Posterior vena cava (tissue), 2 donors: ENCODE measurements at regions not wholly inside any gene's neighbourhood (a gene's known extent, or its start where the extent isn't known, plus 50 kb on each side); places are given as distances from the start of the nearest gene placed in this dataset.

Source experiments
- DNase-seq: peaks from one replicate; pipeline ENCODE4 v3.0.0-alpha.2; 2020; ENCODE audit warnings: low spot score
- intact Hi-C, 2 donors: fragments of 100-400 bp; cut with DNase I; formaldehyde crosslinking; loops; one replicate each; pipeline versions ENCODE4 v1.14.1 to v1.14.2; 2022 to 2023
- donor health status: DM: yes; HTN: yes; CAD: no.
- donor health status: DM: yes; HTN: yes; CAD: no.

GRCh38 chr4:78720994-78721677, 55.0 kb upstream of the BMP2K start:
- intact Hi-C loops, result no loop called here
- no peak for DNase-seq

DNA sequence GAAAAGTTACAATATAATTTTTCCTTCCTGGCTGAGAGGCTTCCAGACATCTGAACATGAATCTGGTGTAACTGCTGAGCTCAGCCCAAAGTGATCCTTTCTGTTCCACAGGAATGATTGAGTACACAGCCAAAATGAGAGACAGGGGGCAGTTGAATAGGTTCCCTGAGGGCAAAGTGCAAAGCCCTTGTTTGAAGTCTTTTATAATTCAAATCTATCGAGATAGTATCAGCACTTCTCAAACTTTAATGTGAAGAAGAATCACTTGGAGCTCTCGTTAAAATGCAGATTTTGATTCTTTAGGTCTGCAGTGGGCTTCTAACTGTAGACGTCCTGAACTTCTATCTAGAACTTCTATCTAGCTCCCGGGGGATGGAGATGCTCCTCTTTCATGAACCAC, 54.4 kb upstream of the BMP2K start:
- intact Hi-C loops, result no loop called here
- DNase-seq, result no peak

DNA sequence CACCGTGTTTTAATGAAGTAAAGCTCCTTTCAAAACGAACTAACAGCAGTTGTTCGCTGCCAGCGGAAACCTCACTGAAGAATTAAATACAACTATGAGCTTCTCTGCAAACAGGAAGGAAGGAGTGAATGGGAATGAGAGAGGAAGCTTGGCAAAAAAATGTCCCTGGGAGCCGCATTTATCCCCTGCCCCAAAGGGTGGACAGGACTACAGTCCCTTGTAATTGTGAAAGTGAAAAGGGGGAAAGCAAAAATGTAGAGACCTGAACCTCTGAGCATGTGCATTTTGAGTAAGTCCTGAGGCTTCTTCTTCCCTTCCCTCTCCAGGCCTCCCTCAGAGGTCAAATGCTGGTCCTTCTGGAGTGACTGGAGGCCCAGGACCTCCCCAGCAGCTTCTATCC, 53.8 kb upstream of the BMP2K start:
- DNase-seq, result no peak
- intact Hi-C loops, result no loop called here

GRCh38 chr4:78722878-78723277, 53.3 kb upstream of the BMP2K start:
- no peak for DNase-seq
- intact Hi-C loops, result no loop called here
